Chondrocyte (in vitro differentiated cells): ENCODE measurements at regions not wholly inside any gene's neighbourhood (a gene's known extent, or its start where the extent isn't known, plus 50 kb on each side); places are given as distances from the start of the nearest gene placed in this dataset.

Experiments used
- DNase-seq: peaks from one replicate; pipeline ENCODE4 v3.0.0; 2021; ENCODE audit warnings: mixed read lengths, low spot score
- H3K27ac Mint-ChIP-seq: one replicate; pipeline ENCODE4 v1.8.0; 2021; ENCODE audit warnings: mild to moderate bottlenecking, moderate library complexity, mixed read lengths; ENCODE audit not compliant: unreplicated experiment
- H3K27me3 Mint-ChIP-seq: 2 replicates; pipeline ENCODE4 v1.8.0; 2021; ENCODE audit warnings: low read depth, mixed read lengths
- H3K36me3 Mint-ChIP-seq: 2 replicates; pipeline ENCODE4 v1.8.0; 2021; ENCODE audit warnings: low read depth, mixed read lengths
- H3K4me1 Mint-ChIP-seq: 2 replicates; pipeline ENCODE4 v1.8.0; 2021; ENCODE audit warnings: low read depth, mild to moderate bottlenecking, mixed read lengths
- H3K4me3 Mint-ChIP-seq: one replicate; pipeline ENCODE4 v1.8.0; 2021; ENCODE audit warnings: mild to moderate bottlenecking, moderate library complexity, mixed read lengths; ENCODE audit not compliant: unreplicated experiment
- H3K9me3 Mint-ChIP-seq: 2 replicates; pipeline ENCODE4 v1.8.0; 2021; ENCODE audit warnings: low read depth, mixed read lengths
- TF ChIP-seq, protein P1 (sequence below): fragments of 200-600 bp; sonication (generic); IDR thresholded peaks from 2 replicates; pipeline ENCODE4 v1.5.0; 2021; ENCODE audit warnings: antibody characterized with exemption, mild to moderate bottlenecking, moderate library complexity

DNA sequence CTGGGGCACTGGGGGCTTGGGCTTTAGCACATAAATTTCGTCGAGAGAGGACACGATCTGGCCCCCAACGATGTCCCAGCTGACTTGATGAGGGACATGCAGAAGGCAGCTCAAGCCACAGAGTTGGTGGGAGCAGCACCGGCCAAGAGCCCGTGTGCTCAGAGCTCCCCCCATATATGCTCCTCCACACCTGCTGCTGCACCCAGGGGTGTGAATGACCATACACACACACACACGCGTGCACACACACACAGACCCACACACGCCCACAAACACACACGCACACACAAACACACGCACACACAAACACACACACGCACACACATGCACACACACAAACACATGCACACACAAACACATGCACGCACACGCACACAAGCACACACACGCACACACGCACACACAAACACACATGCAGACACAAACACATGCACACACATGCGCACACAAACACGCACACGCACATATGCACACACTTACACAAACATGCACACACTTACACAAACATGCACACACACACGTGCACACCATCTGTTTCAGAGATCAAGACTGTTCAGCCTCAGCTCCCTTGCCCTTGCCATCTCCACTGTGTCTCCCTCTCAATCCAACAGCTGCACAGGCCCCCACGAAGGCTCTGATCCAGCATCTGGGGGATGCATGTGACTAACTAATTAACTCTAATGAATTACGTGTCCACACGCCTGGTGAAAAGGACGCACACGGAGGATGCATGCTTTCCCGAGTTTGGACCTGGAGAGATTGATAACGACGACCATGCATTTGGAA lies 85.6 kb upstream of the TNRC6C start:
- TF ChIP-seq, protein P1, sequence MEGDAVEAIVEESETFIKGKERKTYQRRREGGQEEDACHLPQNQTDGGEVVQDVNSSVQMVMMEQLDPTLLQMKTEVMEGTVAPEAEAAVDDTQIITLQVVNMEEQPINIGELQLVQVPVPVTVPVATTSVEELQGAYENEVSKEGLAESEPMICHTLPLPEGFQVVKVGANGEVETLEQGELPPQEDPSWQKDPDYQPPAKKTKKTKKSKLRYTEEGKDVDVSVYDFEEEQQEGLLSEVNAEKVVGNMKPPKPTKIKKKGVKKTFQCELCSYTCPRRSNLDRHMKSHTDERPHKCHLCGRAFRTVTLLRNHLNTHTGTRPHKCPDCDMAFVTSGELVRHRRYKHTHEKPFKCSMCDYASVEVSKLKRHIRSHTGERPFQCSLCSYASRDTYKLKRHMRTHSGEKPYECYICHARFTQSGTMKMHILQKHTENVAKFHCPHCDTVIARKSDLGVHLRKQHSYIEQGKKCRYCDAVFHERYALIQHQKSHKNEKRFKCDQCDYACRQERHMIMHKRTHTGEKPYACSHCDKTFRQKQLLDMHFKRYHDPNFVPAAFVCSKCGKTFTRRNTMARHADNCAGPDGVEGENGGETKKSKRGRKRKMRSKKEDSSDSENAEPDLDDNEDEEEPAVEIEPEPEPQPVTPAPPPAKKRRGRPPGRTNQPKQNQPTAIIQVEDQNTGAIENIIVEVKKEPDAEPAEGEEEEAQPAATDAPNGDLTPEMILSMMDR, result no peak
- Mint-ChIP-seq H3K9me3 (peaks cover 11% of the 10 kb centered on the region), H3K27me3 (peaks cover 41% of the 10 kb centered on the region), H3K36me3 (peaks cover 9% of the 10 kb centered on the region), H3K27ac (no peak overlapping the region), H3K4me3 (no peak overlapping the region), H3K4me1 (peaks cover 18% of the 10 kb centered on the region)
- peak; percentile 38 for DNase-seq

DNA sequence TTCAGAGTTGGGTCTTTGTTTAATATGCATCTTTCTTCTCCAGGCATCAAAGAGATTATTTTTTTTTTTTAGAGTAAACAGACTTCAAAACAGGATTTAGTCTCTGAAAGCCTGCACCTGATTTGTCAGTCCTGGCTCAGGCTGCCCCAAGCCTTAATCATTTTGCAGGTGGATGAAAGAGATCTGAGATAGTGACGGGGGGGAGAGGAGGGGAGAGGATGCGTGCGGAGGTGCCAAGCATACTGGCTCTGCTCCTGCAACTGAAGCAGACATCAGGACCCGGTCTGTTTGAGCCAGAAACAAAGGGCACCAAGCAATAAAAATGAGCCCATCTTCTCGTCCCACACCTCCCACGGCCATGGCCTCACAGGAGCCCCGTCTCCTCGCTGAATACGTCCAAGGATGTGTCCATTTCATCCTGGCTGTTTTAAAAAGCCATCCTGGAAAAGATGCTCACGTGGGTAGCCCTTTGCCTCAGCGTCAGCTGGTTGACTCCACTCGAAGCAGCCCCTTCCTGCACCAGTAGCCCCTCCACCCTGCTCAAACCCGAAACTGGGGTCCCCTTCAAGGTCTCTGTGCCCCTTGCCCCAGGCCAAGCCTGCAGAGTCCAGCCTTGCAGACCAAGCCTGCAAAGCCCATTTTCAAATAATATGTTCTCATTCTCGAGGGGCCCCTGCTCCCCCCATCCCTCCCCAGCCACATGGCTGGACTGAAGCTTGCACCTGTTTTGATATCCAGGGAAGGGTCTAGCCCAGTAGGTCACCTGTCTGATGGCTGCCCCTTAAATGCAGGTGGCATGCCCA lies 84.8 kb upstream of the TNRC6C start:
- DNase-seq, result peak; percentile 67
- TF ChIP-seq, protein P1, result no peak
- H3K27me3 Mint-ChIP-seq, result peaks cover 42% of the 10 kb centered on the region
- H3K4me3 Mint-ChIP-seq, result no peak overlapping the region
- peaks cover 18% of the 10 kb centered on the region for H3K4me1 Mint-ChIP-seq
- peaks cover 11% of the 10 kb centered on the region for H3K9me3 Mint-ChIP-seq
- H3K27ac Mint-ChIP-seq, result no peak overlapping the region
- H3K36me3 Mint-ChIP-seq, result peaks cover 9% of the 10 kb centered on the region

DNA sequence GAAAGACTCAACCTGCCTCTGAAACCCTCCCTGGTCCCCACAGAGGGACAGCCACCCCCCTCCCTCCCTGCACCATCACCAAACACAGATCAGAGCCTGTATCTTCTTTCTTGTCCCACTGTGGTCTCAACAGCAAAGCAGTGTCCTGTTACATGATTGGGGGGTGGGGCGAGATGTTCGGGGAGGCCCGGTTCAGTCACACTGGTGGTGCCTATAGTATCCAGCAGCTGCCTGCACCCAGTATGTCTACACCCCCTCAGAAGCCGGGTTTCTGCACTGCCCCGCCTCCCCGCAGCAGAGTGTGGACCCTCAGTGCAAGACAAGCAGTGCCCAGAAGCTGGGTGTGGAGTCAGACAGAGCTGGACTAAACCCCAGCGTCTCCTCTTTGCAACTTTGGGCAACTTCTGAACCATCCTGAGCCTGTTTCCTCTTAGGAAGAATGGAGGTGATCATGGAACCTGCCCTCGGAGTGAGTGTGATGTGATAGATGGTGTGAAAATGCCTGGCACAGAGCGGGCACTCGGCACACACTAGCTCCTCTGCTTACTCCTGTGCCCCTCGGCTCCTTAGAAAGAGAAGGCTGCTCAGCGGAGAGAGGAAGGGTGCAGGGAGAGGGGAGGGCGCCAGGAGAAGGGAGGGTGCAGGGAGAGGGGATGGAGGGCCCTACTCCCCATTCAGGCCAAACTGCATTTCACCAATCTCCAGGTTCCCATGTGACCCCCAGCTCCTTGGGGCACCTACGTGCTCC lies 84.0 kb upstream of the TNRC6C start:
- H3K9me3 Mint-ChIP-seq, result peaks cover 11% of the 10 kb centered on the region
- H3K4me1 Mint-ChIP-seq, result peaks cover 18% of the 10 kb centered on the region
- H3K27ac Mint-ChIP-seq, result peak overlapping the region; percentile 63
- peak; percentile 75 for DNase-seq
- peaks cover 36% of the 10 kb centered on the region for H3K27me3 Mint-ChIP-seq
- H3K4me3 Mint-ChIP-seq, result no peak overlapping the region
- H3K36me3 Mint-ChIP-seq, result peaks cover 9% of the 10 kb centered on the region
- TF ChIP-seq, protein P1, result no peak

DNA sequence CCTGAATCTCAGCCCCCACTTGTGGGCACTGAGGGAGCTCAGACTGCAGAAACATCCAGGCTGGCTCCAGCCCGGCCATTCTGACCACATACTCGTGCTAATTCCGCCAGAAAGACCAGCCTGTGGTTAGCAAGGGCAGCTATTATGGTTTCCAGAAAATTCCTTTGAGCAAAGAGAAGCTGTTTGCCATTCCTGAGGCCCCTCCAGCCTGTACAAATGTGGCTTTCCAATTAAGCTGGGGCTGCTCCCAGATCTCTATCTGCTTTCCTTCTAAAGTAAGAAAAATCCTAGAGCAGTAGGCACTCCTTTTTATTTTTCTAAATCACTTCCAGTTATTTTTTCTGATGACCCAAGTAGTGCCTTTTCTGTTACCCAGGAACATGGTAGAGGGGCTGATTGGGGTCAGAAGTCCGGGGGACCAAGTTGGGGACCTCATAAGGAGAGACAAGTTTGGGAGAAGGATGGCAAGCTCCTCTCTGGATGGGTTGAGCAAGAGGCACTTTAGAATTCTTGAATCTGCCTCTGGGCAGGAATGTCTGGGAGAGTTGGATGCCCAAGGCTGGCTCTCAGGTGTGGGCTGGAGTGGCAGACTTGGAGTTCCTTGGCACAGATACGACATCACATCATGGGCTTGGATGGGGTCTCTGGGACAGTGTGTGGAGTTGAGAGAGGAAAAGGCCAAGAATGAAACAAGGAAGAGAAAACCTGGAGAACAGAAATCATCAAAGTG lies 83.3 kb upstream of the TNRC6C start:
- Mint-ChIP-seq H3K27ac (peak overlapping the region; percentile 78), H3K4me1 (peaks cover 18% of the 10 kb centered on the region), H3K9me3 (peaks cover 11% of the 10 kb centered on the region), H3K27me3 (peaks cover 33% of the 10 kb centered on the region), H3K36me3 (peaks cover 9% of the 10 kb centered on the region), H3K4me3 (peak overlapping the region; percentile 7)
- TF ChIP-seq, protein P1, result no peak
- no peak for DNase-seq
